ENCODE measurements at regions not wholly inside any gene's neighbourhood (a gene's known extent, or its start where the extent isn't known, plus 50 kb on each side); places are given as distances from the start of the nearest gene placed in this dataset.

DNA sequence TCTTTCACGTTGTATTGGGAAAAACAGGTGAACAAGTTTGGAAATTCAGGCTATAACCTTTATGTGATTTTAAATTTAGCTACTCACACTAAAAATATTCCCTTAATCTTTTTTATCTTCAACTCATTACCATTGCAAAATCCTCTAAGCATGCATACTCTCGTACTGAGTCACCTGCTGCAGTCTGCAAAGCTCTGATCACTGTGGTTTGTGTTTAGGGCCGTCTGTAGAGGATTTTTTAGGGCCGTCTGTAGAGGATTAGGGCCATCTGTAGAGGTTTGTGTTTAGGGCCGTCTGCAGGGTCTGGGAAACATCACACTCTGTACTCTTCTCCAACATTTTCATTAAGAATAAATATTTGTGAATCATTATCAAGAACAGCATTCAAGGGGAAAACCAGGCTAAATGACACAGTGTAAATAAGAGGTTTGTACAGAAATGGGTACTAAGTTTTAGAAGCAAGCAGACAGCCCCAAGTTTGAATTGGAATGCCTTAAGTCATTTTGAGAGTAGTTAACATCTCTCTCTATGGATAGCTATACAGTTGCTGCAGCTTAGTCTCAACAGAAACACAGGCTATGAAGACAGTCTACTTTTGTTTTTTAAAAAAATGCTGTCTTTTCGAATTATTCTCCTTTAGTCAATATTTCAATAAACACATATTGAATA is 155.0 kb upstream of the TSLP start:
- peak overlapping the region; percentile 45; the same call in 1 of the 2 replicates for H2AFZ ChIP-seq (ENCODE audit: low read depth, low read length)
- no peaks in the 10 kb centered on the region for H3K79me2 ChIP-seq (ENCODE audit: low read length)
- H4K20me1 ChIP-seq (ENCODE audit: insufficient read depth, low read length): no peaks in the 10 kb centered on the region
- TF ChIP-seq EZH2phosphoT487 (IDR thresholded peaks at IDR 0.05; ENCODE audit: low read depth): no peak
- H3K9ac ChIP-seq (ENCODE audit: low read length): no peak overlapping the region
- peak overlapping the region; percentile 60 for H3K4me2 ChIP-seq (ENCODE audit: low read length)
- H3K36me3 ChIP-seq (replicated peaks; ENCODE audit: low read depth, low read length): no peaks in the 10 kb centered on the region
- peaks cover 21% of the 10 kb centered on the region for H3K4me1 ChIP-seq (ENCODE audit: low read length)
- no peaks in the 10 kb centered on the region for H3K9me3 ChIP-seq (ENCODE audit: insufficient read depth, low read length)
- H3K27me3 ChIP-seq (ENCODE audit: low read depth, low read length): no peaks in the 10 kb centered on the region
- H3K4me3 ChIP-seq (ENCODE audit: low read length): peak overlapping the region; percentile 39; the same call in 1 of the 2 replicates
- H3K27ac ChIP-seq (ENCODE audit: low read length): peak overlapping the region; percentile 29; the same call in 1 of the 2 replicates

DNA sequence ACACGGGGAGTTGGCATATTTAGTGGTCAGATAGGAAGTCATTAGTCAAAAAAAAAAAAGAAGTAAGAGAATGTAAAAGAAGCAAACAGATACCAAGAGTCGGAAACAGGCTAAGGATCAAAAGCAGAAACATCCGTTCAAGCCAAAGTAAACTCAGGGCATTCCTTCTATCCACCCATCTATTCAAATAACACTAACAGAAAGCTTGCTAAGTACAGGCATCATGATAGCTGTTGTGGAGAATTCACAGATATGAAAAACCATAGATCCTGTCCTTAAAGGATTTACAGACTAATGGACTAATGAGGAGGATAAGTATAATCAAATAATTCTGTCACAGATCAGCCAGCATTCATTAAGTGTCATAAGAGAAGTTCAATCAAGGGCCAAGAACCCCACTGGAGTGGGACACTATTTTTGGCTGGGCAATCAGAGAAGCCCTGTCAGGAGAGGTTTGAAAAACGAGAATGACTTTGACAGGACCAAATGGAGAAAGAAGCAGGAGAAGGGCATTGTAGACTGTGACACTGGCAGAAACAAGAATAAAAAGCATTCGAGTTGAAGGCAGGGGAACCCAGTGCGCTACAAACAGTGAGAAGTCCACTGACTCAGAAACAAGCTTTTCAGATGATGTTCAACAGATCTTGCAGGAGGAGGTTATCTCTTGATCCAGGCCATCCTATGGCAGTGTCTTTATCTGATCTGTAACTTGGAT is 154.2 kb upstream of the TSLP start:
- peak overlapping the region; percentile 60 for H3K4me2 ChIP-seq (ENCODE audit: low read length)
- no peak for TF ChIP-seq EZH2phosphoT487 (IDR thresholded peaks at IDR 0.05; ENCODE audit: low read depth)
- TF ChIP-seq, protein P1, sequence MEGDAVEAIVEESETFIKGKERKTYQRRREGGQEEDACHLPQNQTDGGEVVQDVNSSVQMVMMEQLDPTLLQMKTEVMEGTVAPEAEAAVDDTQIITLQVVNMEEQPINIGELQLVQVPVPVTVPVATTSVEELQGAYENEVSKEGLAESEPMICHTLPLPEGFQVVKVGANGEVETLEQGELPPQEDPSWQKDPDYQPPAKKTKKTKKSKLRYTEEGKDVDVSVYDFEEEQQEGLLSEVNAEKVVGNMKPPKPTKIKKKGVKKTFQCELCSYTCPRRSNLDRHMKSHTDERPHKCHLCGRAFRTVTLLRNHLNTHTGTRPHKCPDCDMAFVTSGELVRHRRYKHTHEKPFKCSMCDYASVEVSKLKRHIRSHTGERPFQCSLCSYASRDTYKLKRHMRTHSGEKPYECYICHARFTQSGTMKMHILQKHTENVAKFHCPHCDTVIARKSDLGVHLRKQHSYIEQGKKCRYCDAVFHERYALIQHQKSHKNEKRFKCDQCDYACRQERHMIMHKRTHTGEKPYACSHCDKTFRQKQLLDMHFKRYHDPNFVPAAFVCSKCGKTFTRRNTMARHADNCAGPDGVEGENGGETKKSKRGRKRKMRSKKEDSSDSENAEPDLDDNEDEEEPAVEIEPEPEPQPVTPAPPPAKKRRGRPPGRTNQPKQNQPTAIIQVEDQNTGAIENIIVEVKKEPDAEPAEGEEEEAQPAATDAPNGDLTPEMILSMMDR (IDR thresholded peaks at IDR 0.05; ENCODE audit: low read depth, low read length): no peak
- H3K36me3 ChIP-seq (replicated peaks; ENCODE audit: low read depth, low read length): no peaks in the 10 kb centered on the region
- no peak overlapping the region for H3K27ac ChIP-seq (ENCODE audit: low read length)
- H2AFZ ChIP-seq (ENCODE audit: low read depth, low read length): no peak overlapping the region
- no peaks in the 10 kb centered on the region for H3K27me3 ChIP-seq (ENCODE audit: low read depth, low read length)
- peaks cover 21% of the 10 kb centered on the region for H3K4me1 ChIP-seq (ENCODE audit: low read length)
- H4K20me1 ChIP-seq (ENCODE audit: insufficient read depth, low read length): no peaks in the 10 kb centered on the region
- no peak overlapping the region for H3K9ac ChIP-seq (ENCODE audit: low read length)
- H3K9me3 ChIP-seq (ENCODE audit: insufficient read depth, low read length): no peaks in the 10 kb centered on the region
- peak overlapping the region; percentile 39 for H3K4me3 ChIP-seq (ENCODE audit: low read length)
- no peaks in the 10 kb centered on the region for H3K79me2 ChIP-seq (ENCODE audit: low read length)

DNA sequence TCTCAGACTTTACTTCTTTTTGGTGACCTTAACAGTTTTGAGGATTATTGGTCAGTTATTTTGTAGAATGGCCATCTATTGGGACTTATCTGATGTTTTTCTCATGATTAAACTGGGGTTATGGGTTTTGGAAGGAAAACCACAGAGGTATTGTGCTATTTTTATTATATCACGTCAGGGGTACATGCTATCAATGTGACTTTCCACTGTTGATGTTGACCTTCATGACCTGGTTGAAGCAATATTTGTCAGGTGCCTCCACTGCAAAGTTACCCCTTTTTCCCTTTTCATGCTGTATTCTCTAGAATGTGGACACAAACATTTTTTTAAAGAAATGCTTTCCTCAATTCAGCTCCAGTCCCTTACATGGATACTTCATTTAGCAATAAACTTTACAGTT is 152.8 kb upstream of the TSLP start:
- no peak overlapping the region for H2AFZ ChIP-seq (ENCODE audit: low read depth, low read length)
- no peak overlapping the region for H3K9ac ChIP-seq (ENCODE audit: low read length)

DNA sequence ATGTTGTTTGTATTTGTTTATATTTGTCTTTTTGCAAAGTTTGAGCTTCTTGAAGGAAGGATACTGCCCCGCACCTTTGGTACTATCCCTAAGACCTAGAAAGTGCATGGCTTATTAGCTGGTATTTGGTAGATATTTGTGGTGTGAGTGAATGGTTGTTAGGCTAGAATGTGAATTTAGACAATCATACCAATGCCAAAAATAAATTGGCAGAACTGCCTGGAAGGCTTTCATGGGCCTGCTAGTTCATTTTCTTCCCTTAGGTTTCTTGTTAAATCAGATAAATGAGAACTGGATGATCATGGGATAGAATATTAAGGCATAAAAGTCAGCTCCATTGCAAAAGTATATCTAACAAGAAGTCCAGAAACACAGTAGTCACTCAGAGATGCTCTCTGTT is 147.5 kb upstream of the TSLP start:
- no peak for TF ChIP-seq EZH2phosphoT487 (IDR thresholded peaks at IDR 0.05; ENCODE audit: low read depth)
- TF ChIP-seq, protein P1 (IDR thresholded peaks at IDR 0.05; ENCODE audit: low read depth, low read length): no peak
- Histone ChIP-seq H3K9me3 (ENCODE audit: insufficient read depth, low read length) (no peaks in the 10 kb centered on the region), H3K4me1 (ENCODE audit: low read length) (no peaks in the 10 kb centered on the region), H3K4me3 (ENCODE audit: low read length) (no peak overlapping the region), H4K20me1 (ENCODE audit: insufficient read depth, low read length) (no peaks in the 10 kb centered on the region), H3K27me3 (ENCODE audit: low read depth, low read length) (no peaks in the 10 kb centered on the region), H2AFZ (ENCODE audit: low read depth, low read length) (no peak overlapping the region), H3K9ac (ENCODE audit: low read length) (no peak overlapping the region), H3K27ac (ENCODE audit: low read length) (no peak overlapping the region), H3K36me3 (replicated peaks; ENCODE audit: low read depth, low read length) (no peaks in the 10 kb centered on the region), H3K79me2 (ENCODE audit: low read length) (no peaks in the 10 kb centered on the region), H3K4me2 (ENCODE audit: low read length) (no peak overlapping the region)

More for the DNA sequence above, 152.8 kb upstream of the TSLP start:
- Histone ChIP-seq H3K27me3 (ENCODE audit: low read depth, low read length) (no peaks in the 10 kb centered on the region), H3K79me2 (ENCODE audit: low read length) (no peaks in the 10 kb centered on the region), H3K4me2 (ENCODE audit: low read length) (no peak overlapping the region), H3K36me3 (replicated peaks; ENCODE audit: low read depth, low read length) (no peaks in the 10 kb centered on the region), H3K4me3 (ENCODE audit: low read length) (no peak overlapping the region), H3K27ac (ENCODE audit: low read length) (no peak overlapping the region), H4K20me1 (ENCODE audit: insufficient read depth, low read length) (no peaks in the 10 kb centered on the region), H3K9me3 (ENCODE audit: insufficient read depth, low read length) (no peaks in the 10 kb centered on the region), H3K4me1 (ENCODE audit: low read length) (peaks cover 18% of the 10 kb centered on the region)
- TF ChIP-seq EZH2phosphoT487 (IDR thresholded peaks at IDR 0.05; ENCODE audit: low read depth): no peak
- TF ChIP-seq, protein P1 (IDR thresholded peaks at IDR 0.05; ENCODE audit: low read depth, low read length): no peak
